Ovary (tissue), 7 donors: ENCODE measurements at regions not wholly inside any gene's neighbourhood (a gene's known extent, or its start where the extent isn't known, plus 50 kb on each side); places are given as distances from the start of the nearest gene placed in this dataset.

ENCODE experiments used
- DNase-seq, 5 donors: peaks; one replicate each; pipeline ENCODE4 v3.0.0-alpha.2; 2019 to 2020
- H3K27ac ChIP-seq, 2 donors: fragments of 200-600 bp; one replicate each; pipeline versions ENCODE4 v1.5.1 to v1.8.0; 2019 to 2022
- H3K27me3 ChIP-seq: fragments of 200-600 bp; one replicate; pipeline ENCODE4 v1.8.0; 2022
- H3K36me3 ChIP-seq: fragments of 200-600 bp; sonication (generic); one replicate; pipeline ENCODE4 v1.5.1; 2019
- H3K4me1 ChIP-seq: one replicate; pipeline ENCODE4 v1.8.1; 2013; ENCODE audit warnings: mild to moderate bottlenecking, moderate library complexity; ENCODE audit not compliant: insufficient read depth
- H3K4me3 ChIP-seq: fragments of 200-600 bp; sonication (generic); one replicate; pipeline ENCODE4 v1.5.1; 2017
- H3K9me3 ChIP-seq, 2 donors: fragments of 200-600 bp in 1 of 2; sonication (generic) in 1 of 2; one replicate each; pipeline versions ENCODE4 v1.5.1 to v1.8.1; 2013 to 2019; ENCODE audit warnings: mild to moderate bottlenecking in 1 of 2, moderate library complexity in 1 of 2
- CTCF ChIP-seq, 3 donors: fragments of 450-650 bp in 2 of 3; fragments of 200-600 bp in 1 of 3; IDR thresholded peaks; one replicate each; pipeline versions ENCODE4 v1.5.1 to v1.8.0; 2016 to 2022; ENCODE audit warnings: antibody characterized with exemption in 3 of 3, mild to moderate bottlenecking in 1 of 3
- EP300 ChIP-seq: sonication (generic); formaldehyde crosslinking; IDR thresholded peaks from one replicate; pipeline ENCODE4 v1.6.1; 2017; ENCODE audit warnings: antibody characterized with exemption
- POLR2A ChIP-seq: fragments of 450-650 bp; IDR thresholded peaks from one replicate; pipeline ENCODE4 v1.6.1; 2017; ENCODE audit warnings: antibody characterized with exemption, mild to moderate bottlenecking, moderate library complexity
- WGBS, 3 donors: extraction: QIAGEN DNeasy Blood & Tissue Kit in 1 of 3; methylation state at CpG; one replicate each; pipeline versions ENCODE4 v1.1.5 to v1.1.7; 2013 to 2017; 5-methylcytosine and 5-hydroxymethylcytosine counted together
- intact Hi-C, 4 donors: fragments of 100-400 bp; cut with DNase I; formaldehyde crosslinking; loops; one replicate each; pipeline versions ENCODE4 v1.11.0 to v1.15.1; 2022 to 2023
- donor health status: DM: no; HTN: no; CAD: no; lungs with moderate emphysema.
- donor health status: DM: no; HTN: no; CAD: no.
- donor health status: Bipolar disorder and iron deficiency.
- donor health status: DM: no; HTN: no; CAD: no.
- donor health status: DM: yes; HTN: yes; CAD: no.

GRCh38 chr1:5711956-5712645 lies 280.1 kb downstream of the NPHP4 start:
- H3K36me3 ChIP-seq, result no peaks in the 10 kb centered on the region
- intact Hi-C loops, result no loop called here
- H3K27me3 ChIP-seq, result no peaks in the 10 kb centered on the region
- no peaks in the 10 kb centered on the region for H3K4me1 ChIP-seq
- peaks cover 0 to 4% of the 10 kb centered on the region in 2 donors for H3K9me3 ChIP-seq
- H3K27ac ChIP-seq, result no peak overlapping the region
- no peak for DNase-seq
- no peak overlapping the region for H3K4me3 ChIP-seq
- WGBS, 3 donors, result 93 to 95% (median 94%) methylated on average over 43 to 45 of the region's 45 CpGs
- no peak for TF ChIP-seq EP300
- TF ChIP-seq CTCF (IDR thresholded peaks at IDR 0.05), result no peak
- no peak for TF ChIP-seq POLR2A

GRCh38 chr1:5711079-5711478 lies 281.1 kb downstream of the NPHP4 start:
- no peak for DNase-seq
- no peaks in the 10 kb centered on the region for H3K36me3 ChIP-seq
- intact Hi-C loops, result no loop called here
- WGBS, 3 donors, result 81 to 89% (median 85%) methylated on average over 7 of the region's 7 CpGs
- no peaks in the 10 kb centered on the region for H3K4me1 ChIP-seq
- TF ChIP-seq CTCF (IDR thresholded peaks at IDR 0.05) (no peak), POLR2A (no peak), EP300 (no peak)
- no peak overlapping the region for H3K27ac ChIP-seq
- no peak overlapping the region for H3K4me3 ChIP-seq
- H3K9me3 ChIP-seq, result peaks cover 0 to 4% of the 10 kb centered on the region in 2 donors
- no peaks in the 10 kb centered on the region for H3K27me3 ChIP-seq

GRCh38 chr1:5709976-5710375 lies 282.2 kb downstream of the NPHP4 start:
- H3K4me3 ChIP-seq, result no peak overlapping the region
- no peak for DNase-seq
- H3K9me3 ChIP-seq, result no peaks in the 10 kb centered on the region
- no peak overlapping the region for H3K27ac ChIP-seq
- H3K36me3 ChIP-seq, result no peaks in the 10 kb centered on the region
- H3K27me3 ChIP-seq, result no peaks in the 10 kb centered on the region
- WGBS, 3 donors, result 69 to 77% (median 70%) methylated on average over 3 of the region's 3 CpGs
- intact Hi-C loops, result no loop called here
- H3K4me1 ChIP-seq, result no peaks in the 10 kb centered on the region
- TF ChIP-seq EP300 (no peak), POLR2A (no peak), CTCF (IDR thresholded peaks at IDR 0.05) (no peak)

DNA sequence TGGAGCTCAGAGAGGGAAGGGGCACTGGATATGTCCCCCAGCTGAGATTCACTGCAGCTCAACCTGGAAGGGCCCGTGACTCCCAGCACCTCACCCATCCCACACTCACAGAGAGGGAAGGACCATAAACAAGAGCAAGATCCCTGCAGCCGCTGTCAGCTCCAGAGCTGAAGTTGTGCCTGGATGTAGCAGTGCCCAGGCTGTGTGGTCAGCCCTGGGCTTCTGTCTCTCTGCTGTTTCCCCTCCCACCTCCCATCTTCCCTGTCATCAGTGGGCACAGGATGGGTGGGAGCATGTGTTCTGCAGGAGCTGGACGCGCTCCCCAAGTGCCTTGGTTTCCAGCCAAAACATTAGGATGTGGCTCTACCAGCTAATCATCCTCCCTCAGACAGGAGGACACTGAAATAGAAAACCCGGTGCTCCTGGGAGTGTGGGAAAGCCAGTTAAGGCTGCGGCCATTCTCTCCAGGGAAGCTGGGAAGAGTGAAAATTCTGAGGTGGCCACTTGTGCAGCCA lies 282.7 kb downstream of the NPHP4 start:
- 20 to 26% (median 21%) methylated on average over 6 of the region's 6 CpGs for WGBS, 3 donors
- H3K27me3 ChIP-seq, result no peaks in the 10 kb centered on the region
- intact Hi-C loops, result no loop called here
- no peaks in the 10 kb centered on the region for H3K36me3 ChIP-seq
- no peak overlapping the region for H3K27ac ChIP-seq
- no peak overlapping the region for H3K4me3 ChIP-seq
- H3K9me3 ChIP-seq, result no peaks in the 10 kb centered on the region
- no peak for DNase-seq
- no peak for TF ChIP-seq POLR2A
- no peak for TF ChIP-seq EP300
- no peak for TF ChIP-seq CTCF (IDR thresholded peaks at IDR 0.05)
- H3K4me1 ChIP-seq, result no peaks in the 10 kb centered on the region
